ENCODE measurements at regions not wholly inside any gene's neighbourhood (a gene's known extent, or its start where the extent isn't known, plus 50 kb on each side); places are given as distances from the start of the nearest gene placed in this dataset.

- no peak for TF ChIP-seq POLR2A (IDR thresholded peaks at IDR 0.05; ENCODE audit: low read length)
- no peak for TF ChIP-seq GATA1 (IDR thresholded peaks at IDR 0.05; ENCODE audit: low read depth, low read length)
These were observed 111.9 kb downstream of the FGF9 start for GRCh38 chr13:21782736-21783135.
